Stomach (tissue), 8 donors: ENCODE measurements at regions not wholly inside any gene's neighbourhood (a gene's known extent, or its start where the extent isn't known, plus 50 kb on each side); places are given as distances from the start of the nearest gene placed in this dataset.

Source experiments
- DNase-seq, 2 donors: peaks; one replicate each; pipeline versions ENCODE4 v3.0.0 to v3.0.0-alpha.2; 2013 to 2019
- H3K27ac ChIP-seq, 5 donors: fragments of 200-600 bp in 4 of 5; sonication (generic) in 4 of 5; one replicate each; pipeline ENCODE4 v1.5.1; 2013 to 2019; ENCODE audit warnings: mild to moderate bottlenecking in 1 of 5, moderate library complexity in 1 of 5
- H3K27me3 ChIP-seq, 3 donors: fragments of 200-600 bp; sonication (generic); one replicate each; pipeline ENCODE4 v1.5.1; 2017 to 2019; ENCODE audit warnings: mixed run types in 1 of 3
- H3K36me3 ChIP-seq, 4 donors: fragments of 200-600 bp; sonication (generic); 1 replicate in 3 of 4; 2 replicates in 1 of 4; pipeline ENCODE4 v1.5.1; 2016 to 2019
- H3K4me1 ChIP-seq, 4 donors: fragments of 200-600 bp; sonication (generic); one replicate each; pipeline ENCODE4 v1.5.1; 2016 to 2019
- H3K4me3 ChIP-seq, 4 donors: fragments of 200-600 bp; sonication (generic) in 3 of 4; one replicate each; pipeline ENCODE4 v1.5.1; 2016 to 2019; ENCODE audit warnings: mild to moderate bottlenecking in 1 of 4
- H3K9me3 ChIP-seq, 4 donors: fragments of 200-600 bp; sonication (generic); one replicate each; pipeline ENCODE4 v1.5.1; 2016 to 2019
- EP300 ChIP-seq: sonication (generic); formaldehyde crosslinking; IDR thresholded peaks from one replicate; pipeline ENCODE4 v1.6.1; 2017; ENCODE audit warnings: antibody characterized with exemption
- POLR2A ChIP-seq, 4 donors: fragments of 450-650 bp; IDR thresholded peaks; one replicate each; pipeline ENCODE4 v1.6.1; 2016; ENCODE audit warnings: antibody characterized with exemption in 4 of 4, control low read depth in 2 of 4, mild to moderate bottlenecking in 1 of 4, moderate library complexity in 1 of 4
- POLR2AphosphoS5 ChIP-seq, 3 donors: sonication (generic); formaldehyde crosslinking; IDR thresholded peaks; one replicate each; pipeline ENCODE4 v1.6.1; 2016; ENCODE audit warnings: antibody characterized with exemption in 3 of 3
- WGBS, 5 donors: extraction: QIAGEN DNeasy Blood & Tissue Kit in 3 of 5; methylation state at CpG; one replicate each; pipeline versions ENCODE4 v1.1.5 to v1.1.7; 2013 to 2018; 5-methylcytosine and 5-hydroxymethylcytosine counted together
- intact Hi-C: fragments of 100-400 bp; cut with DNase I; formaldehyde crosslinking; loops from one replicate; pipeline ENCODE4 v1.15.1; 2023; ENCODE audit warnings: low total_unique reads
- TF ChIP-seq, protein P1 (sequence below), 7 experiments: fragments of 450-650 bp in 4 of 7; fragments of 200-600 bp in 3 of 7; sonication (generic) in 3 of 7; IDR thresholded peaks; one replicate each; pipeline ENCODE4 v1.5.1; 2016 to 2019; ENCODE audit warnings: antibody characterized with exemption in 7 of 7, control low read depth in 2 of 7, mild to moderate bottlenecking in 1 of 7
- donor health status: healthy with polysubstance abuse.
- donor health status: Bipolar disorder and iron deficiency.
- donor health status: healthy.

DNA sequence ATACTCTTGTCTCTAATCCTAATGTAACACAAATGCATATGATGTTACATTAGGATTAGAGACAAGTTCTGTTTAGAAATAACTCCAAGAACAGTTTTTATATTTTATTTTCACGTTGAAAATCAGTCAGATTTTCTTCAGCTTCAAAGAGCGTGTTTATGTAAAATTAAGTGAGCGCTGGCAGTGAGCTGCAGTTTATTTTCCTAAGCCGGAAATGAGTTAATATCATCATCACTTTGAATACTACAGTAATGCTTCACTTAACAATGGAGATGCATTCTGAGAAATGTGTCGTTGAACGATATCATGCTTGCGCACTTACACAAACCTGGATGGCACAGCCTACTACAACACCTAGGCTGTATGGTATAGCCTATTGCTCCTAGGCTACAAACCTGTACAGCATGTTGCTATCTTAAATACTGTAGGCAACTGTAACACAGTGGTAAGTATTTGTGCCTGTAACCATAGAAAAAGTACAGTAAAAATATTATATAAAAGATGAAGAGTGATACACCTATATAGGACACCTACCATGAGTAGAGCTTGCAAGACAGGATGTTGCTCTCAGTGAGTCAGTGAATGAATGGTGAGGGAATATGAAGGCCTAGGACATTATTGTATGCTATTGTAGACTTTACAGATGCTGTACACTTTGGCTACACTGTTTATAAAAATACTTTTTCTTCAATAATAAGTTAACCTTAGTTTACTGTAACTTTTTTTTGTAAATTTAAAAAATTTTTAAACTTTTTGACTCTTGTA is 65.9 kb upstream of the C5orf46 start:
- no peak overlapping the region for H3K4me3 ChIP-seq
- H3K27ac ChIP-seq = no peak overlapping the region
- 81 to 85% (median 84%) methylated on average over 7 of the region's 7 CpGs for WGBS, 5 donors

DNA sequence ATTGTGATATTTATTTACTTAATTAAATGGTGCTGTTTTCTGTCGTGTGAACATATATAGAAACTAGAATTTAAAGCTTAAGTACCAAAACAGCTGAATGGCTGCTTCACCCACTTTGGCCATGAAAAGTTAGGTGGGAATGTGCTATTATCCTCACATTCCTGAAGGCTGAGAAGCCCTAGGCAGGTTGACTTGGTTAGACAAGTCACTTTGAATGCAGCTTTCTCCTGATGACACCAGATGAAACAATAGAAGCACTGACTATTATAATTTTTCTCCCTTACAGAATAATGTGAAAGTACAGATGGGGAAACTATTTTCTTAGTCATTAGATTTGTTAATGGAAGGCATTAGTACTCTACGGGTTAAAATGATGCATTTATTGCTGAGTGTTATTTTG is 65.1 kb upstream of the C5orf46 start:
- no peak for DNase-seq
- no peak overlapping the region for H3K4me3 ChIP-seq
- no peaks in the 10 kb centered on the region for H3K9me3 ChIP-seq
- TF ChIP-seq, protein P1, sequence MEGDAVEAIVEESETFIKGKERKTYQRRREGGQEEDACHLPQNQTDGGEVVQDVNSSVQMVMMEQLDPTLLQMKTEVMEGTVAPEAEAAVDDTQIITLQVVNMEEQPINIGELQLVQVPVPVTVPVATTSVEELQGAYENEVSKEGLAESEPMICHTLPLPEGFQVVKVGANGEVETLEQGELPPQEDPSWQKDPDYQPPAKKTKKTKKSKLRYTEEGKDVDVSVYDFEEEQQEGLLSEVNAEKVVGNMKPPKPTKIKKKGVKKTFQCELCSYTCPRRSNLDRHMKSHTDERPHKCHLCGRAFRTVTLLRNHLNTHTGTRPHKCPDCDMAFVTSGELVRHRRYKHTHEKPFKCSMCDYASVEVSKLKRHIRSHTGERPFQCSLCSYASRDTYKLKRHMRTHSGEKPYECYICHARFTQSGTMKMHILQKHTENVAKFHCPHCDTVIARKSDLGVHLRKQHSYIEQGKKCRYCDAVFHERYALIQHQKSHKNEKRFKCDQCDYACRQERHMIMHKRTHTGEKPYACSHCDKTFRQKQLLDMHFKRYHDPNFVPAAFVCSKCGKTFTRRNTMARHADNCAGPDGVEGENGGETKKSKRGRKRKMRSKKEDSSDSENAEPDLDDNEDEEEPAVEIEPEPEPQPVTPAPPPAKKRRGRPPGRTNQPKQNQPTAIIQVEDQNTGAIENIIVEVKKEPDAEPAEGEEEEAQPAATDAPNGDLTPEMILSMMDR (IDR thresholded peaks at IDR 0.05) = no peak
- TF ChIP-seq EP300 (no peak), POLR2A (IDR thresholded peaks at IDR 0.05) (no peak), POLR2AphosphoS5 (IDR thresholded peaks at IDR 0.05) (no peak)
- H3K4me1 ChIP-seq = no peaks in the 10 kb centered on the region
- H3K36me3 ChIP-seq = no peaks in the 10 kb centered on the region
- no peaks in the 10 kb centered on the region for H3K27me3 ChIP-seq
- WGBS, 5 donors = 79 to 88% (median 86%) methylated on average over 2 of the region's 2 CpGs
- H3K27ac ChIP-seq = no peak overlapping the region
- intact Hi-C loops = no loop called here

More for the DNA sequence above, 65.9 kb upstream of the C5orf46 start:
- Histone ChIP-seq H3K27me3 (no peaks in the 10 kb centered on the region), H3K4me1 (no peaks in the 10 kb centered on the region), H3K36me3 (no peaks in the 10 kb centered on the region), H3K9me3 (no peaks in the 10 kb centered on the region)
- no peak for DNase-seq
- TF ChIP-seq, protein P1 (IDR thresholded peaks at IDR 0.05) = no peak
- TF ChIP-seq EP300 (no peak), POLR2AphosphoS5 (IDR thresholded peaks at IDR 0.05) (no peak), POLR2A (IDR thresholded peaks at IDR 0.05) (no peak)
- intact Hi-C loops = no loop called here

DNA sequence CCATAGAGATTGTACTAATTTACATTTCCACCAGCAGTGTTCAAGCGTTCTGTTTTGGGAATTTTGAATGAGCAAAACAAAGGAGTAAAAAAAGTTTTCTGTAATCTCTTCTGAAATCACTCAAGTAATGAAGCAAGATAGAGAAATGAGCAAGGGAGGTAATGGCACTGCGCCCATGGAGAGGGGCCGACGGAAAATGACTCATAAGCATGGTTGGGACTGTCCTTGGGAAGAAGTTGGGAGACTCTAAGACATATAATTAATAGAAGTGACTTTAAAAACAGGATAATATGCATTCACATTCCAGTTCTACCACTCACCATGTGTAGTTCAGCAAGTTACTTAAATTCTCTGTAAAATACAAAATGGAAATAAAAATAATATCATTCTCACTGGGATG is 62.5 kb upstream of the C5orf46 start:
- Histone ChIP-seq H3K27me3 (no peaks in the 10 kb centered on the region), H3K9me3 (no peaks in the 10 kb centered on the region), H3K36me3 (no peaks in the 10 kb centered on the region), H3K4me1 (peaks cover 0 to 16% (median 0%) of the 10 kb centered on the region in 4 donors), H3K27ac (no peak overlapping the region), H3K4me3 (no peak overlapping the region)
- TF ChIP-seq POLR2AphosphoS5 (IDR thresholded peaks at IDR 0.05) (no peak), EP300 (no peak), POLR2A (IDR thresholded peaks at IDR 0.05) (no peak)
- TF ChIP-seq, protein P1 (IDR thresholded peaks at IDR 0.05) = no peak
- intact Hi-C loops = no loop called here
- WGBS, 5 donors = 83 to 87% (median 85%) methylated on average over 4 of the region's 4 CpGs
- no peak for DNase-seq

DNA sequence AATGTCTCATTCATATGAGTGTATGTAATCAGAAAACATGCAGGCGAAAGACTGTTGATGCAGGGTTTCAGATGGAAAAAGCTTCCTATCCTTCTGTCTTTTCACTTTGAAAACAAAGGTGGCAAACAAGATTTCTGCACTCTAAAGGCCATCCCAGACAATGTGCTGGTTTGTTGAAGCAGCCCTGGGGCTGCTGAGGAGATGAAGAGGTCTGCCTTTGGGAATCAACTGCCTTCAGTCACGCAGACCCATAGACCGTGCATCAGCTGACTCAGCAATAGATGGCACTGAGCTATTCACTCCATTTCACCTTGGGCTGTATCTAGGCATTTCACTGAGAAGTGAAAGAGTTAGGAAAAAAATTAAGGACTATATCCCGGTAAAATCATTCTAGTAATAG is 60.5 kb upstream of the C5orf46 start:
- TF ChIP-seq POLR2AphosphoS5 (IDR thresholded peaks at IDR 0.05) (no peak), EP300 (no peak), POLR2A (IDR thresholded peaks at IDR 0.05) (no peak)

DNA sequence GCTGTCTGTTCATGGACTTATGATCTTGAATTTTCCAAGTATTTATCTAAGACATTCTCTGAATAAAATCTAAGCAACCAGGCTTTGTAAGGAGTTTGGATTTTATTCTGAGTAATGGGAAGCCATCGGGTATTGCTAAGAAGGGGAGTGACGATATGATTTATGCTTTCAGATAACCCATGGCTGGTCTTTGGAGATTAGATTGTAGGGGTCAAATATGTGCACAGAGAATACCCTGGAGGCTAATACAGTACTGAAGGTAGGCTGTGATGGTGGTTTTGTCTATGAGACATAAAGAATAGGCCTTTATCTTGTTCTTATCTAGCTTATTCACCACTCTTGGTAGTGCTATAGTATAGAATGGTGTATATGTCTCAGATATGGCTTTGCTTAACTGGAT is 60.0 kb upstream of the C5orf46 start:
- H3K27ac ChIP-seq = no peak overlapping the region
- intact Hi-C loops = no loop called here
- H3K27me3 ChIP-seq = no peaks in the 10 kb centered on the region
- H3K4me1 ChIP-seq = peaks cover 0 to 19% (median 0%) of the 10 kb centered on the region in 4 donors
- H3K9me3 ChIP-seq = no peaks in the 10 kb centered on the region
- no peaks in the 10 kb centered on the region for H3K36me3 ChIP-seq
- WGBS, 5 donors = 31 to 64% (median 43%) methylated on average over 2 of the region's 2 CpGs
- no peak for DNase-seq
- no peak for TF ChIP-seq POLR2AphosphoS5 (IDR thresholded peaks at IDR 0.05)
- TF ChIP-seq, protein P1 (IDR thresholded peaks at IDR 0.05) = no peak
- TF ChIP-seq EP300 = no peak
- no peak for TF ChIP-seq POLR2A (IDR thresholded peaks at IDR 0.05)
- no peak overlapping the region for H3K4me3 ChIP-seq

More for the DNA sequence above, 60.5 kb upstream of the C5orf46 start:
- intact Hi-C loops = no loop called here
- Histone ChIP-seq H3K36me3 (no peaks in the 10 kb centered on the region), H3K27me3 (no peaks in the 10 kb centered on the region), H3K9me3 (no peaks in the 10 kb centered on the region), H3K27ac (no peak overlapping the region), H3K4me1 (peaks cover 0 to 19% (median 0%) of the 10 kb centered on the region in 4 donors), H3K4me3 (no peak overlapping the region)
- 81 to 95% (median 87%) methylated on average over 4 of the region's 4 CpGs for WGBS, 5 donors
- no peak for DNase-seq
